ENCODE measurements at regions not wholly inside any gene's neighbourhood (a gene's known extent, or its start where the extent isn't known, plus 50 kb on each side); places are given as distances from the start of the nearest gene placed in this dataset.

GRCh38 chr2:150672311-150672710 is 184.8 kb upstream of the RND3 start:
- TF ChIP-seq EZH2 (IDR thresholded peaks at IDR 0.05) (no peak), POLR2AphosphoS5 (IDR thresholded peaks at IDR 0.05; ENCODE audit: borderline replicate concordance, low read depth, low read length) (no peak)
